Erythroblast (primary cell): ENCODE measurements at regions not wholly inside any gene's neighbourhood (a gene's known extent, or its start where the extent isn't known, plus 50 kb on each side); places are given as distances from the start of the nearest gene placed in this dataset.

Experiments used
- GATA1 ChIP-seq: IDR thresholded peaks from 2 replicates; pipeline ENCODE4 v1.6.1; 2011; ENCODE audit warnings: low read depth, mild to moderate bottlenecking, control low read depth, low read length, moderate library complexity
- POLR2A ChIP-seq: IDR thresholded peaks from 2 replicates; pipeline ENCODE4 v1.6.1; 2011; ENCODE audit warnings: mild to moderate bottlenecking, low read length

DNA sequence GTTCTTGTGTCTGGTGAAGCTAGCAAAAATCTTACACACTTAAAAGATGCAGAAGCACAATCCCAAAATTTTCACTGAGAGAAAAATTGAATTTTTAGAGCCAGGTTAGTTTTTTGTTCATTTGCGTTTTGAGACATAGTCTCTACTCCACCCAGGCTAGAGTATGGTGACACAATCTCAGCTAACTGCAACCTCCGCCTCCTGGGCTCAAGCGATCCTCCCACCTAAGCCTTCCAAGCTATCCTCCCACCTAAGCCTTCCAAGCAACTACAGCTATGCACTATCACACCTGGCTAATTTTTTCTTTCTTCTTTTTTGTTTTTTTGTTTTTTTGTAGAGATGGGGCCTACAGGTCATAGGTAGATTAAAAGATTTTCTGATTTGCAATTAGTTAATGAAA lies 113.1 kb upstream of the RAB6C start:
- no peak for TF ChIP-seq POLR2A
- no peak for TF ChIP-seq GATA1
